SJSA1 (cell line): ENCODE measurements at regions not wholly inside any gene's neighbourhood (a gene's known extent, or its start where the extent isn't known, plus 50 kb on each side); places are given as distances from the start of the nearest gene placed in this dataset.
A peak's percentile ranks its signal among the peaks of the same experiment; 100 is the strongest.
"Not testable (repeated sequence)": the region's sequence is repeated elsewhere in the genome, so short reads cannot be mapped to it uniquely, and the experiment has no call there.

Source experiments
- DNase-seq, 2 experiments: peaks; one replicate each; pipeline ENCODE4 v3.0.0-alpha.2; 2015 to 2020; ENCODE audit warnings: low spot score in 2 of 2, low read depth in 1 of 2
- H3K27ac ChIP-seq: fragments of 250-450 bp; sonication (Bioruptor Pico); 2 replicates; pipeline ENCODE4 v1.5.1; 2020; ENCODE audit warnings: mild to moderate bottlenecking, moderate library complexity
- H3K27me3 ChIP-seq: fragments of 250-450 bp; sonication (Bioruptor Pico); replicated peaks from 2 replicates; pipeline ENCODE4 v1.5.1; 2020; ENCODE audit warnings: mild to moderate bottlenecking, moderate library complexity
- H3K36me3 ChIP-seq: fragments of 250-450 bp; sonication (Bioruptor Pico); 2 replicates; pipeline ENCODE4 v1.5.1; 2020; ENCODE audit warnings: mild to moderate bottlenecking
- H3K4me1 ChIP-seq: fragments of 250-450 bp; sonication (Bioruptor Pico); replicated peaks from 2 replicates; pipeline ENCODE4 v1.6.1; 2021; ENCODE audit warnings: mild to moderate bottlenecking
- H3K4me3 ChIP-seq: fragments of 250-450 bp; sonication (Bioruptor Pico); 2 replicates; pipeline ENCODE4 v1.5.1; 2020; ENCODE audit warnings: mild to moderate bottlenecking
- H3K9me3 ChIP-seq: fragments of 250-450 bp; sonication (Bioruptor Pico); replicated peaks from 2 replicates; pipeline ENCODE4 v1.5.1; 2020; ENCODE audit warnings: mild to moderate bottlenecking

GRCh38 chr5:63805151-63805550 is 157.1 kb downstream of the HTR1A start:
- Histone ChIP-seq H3K27ac (no peak overlapping the region; the same call in 1 of the 2 replicates), H3K9me3 (no peaks in the 10 kb centered on the region), H3K36me3 (no peaks in the 10 kb centered on the region), H3K4me3 (no peak overlapping the region), H3K4me1 (peaks cover 7% of the 10 kb centered on the region), H3K27me3 (no peaks in the 10 kb centered on the region)
- no peak for DNase-seq

GRCh38 chr5:63803165-63803564 is 159.1 kb downstream of the HTR1A start:
- H3K4me1 ChIP-seq, result peaks cover 7% of the 10 kb centered on the region
- no peak overlapping the region for H3K4me3 ChIP-seq
- DNase-seq, result no peak
- 0 out of 2 replicates have a peak, but pooled peaks cover 2% of the 10 kb centered on the region for H3K9me3 ChIP-seq
- no peaks in the 10 kb centered on the region for H3K36me3 ChIP-seq
- H3K27me3 ChIP-seq, result no peaks in the 10 kb centered on the region
- no peak overlapping the region for H3K27ac ChIP-seq

- no peaks in the 10 kb centered on the region for H3K27me3 ChIP-seq
- no peaks in the 10 kb centered on the region for H3K36me3 ChIP-seq
Observed at GRCh38 chr5:63794979-63795378, 167.3 kb downstream of the HTR1A start.

GRCh38 chr5:63794296-63794695 is 167.9 kb downstream of the HTR1A start:
- no peaks in the 10 kb centered on the region for H3K27me3 ChIP-seq
- no peak overlapping the region for H3K27ac ChIP-seq
- DNase-seq, result no peak
- H3K36me3 ChIP-seq, result no peaks in the 10 kb centered on the region
- peaks cover 2% of the 10 kb centered on the region; the same call in 1 of the 2 replicates for H3K9me3 ChIP-seq
- no peak overlapping the region for H3K4me3 ChIP-seq
- H3K4me1 ChIP-seq, result no peaks in the 10 kb centered on the region

More at GRCh38 chr5:63794979-63795378, 167.3 kb downstream of the HTR1A start:
- peaks cover 2% of the 10 kb centered on the region; the same call in 1 of the 2 replicates for H3K9me3 ChIP-seq
- H3K4me3 ChIP-seq, result no peak overlapping the region
- H3K27ac ChIP-seq, result no peak overlapping the region
- H3K4me1 ChIP-seq, result no peaks in the 10 kb centered on the region
- DNase-seq, result no peak

- Histone ChIP-seq H3K4me3 (no peak overlapping the region), H3K9me3 (0 out of 2 replicates have a peak, but pooled peaks cover 2% of the 10 kb centered on the region), H3K27me3 (no peaks in the 10 kb centered on the region), H3K36me3 (no peaks in the 10 kb centered on the region), H3K4me1 (no peaks in the 10 kb centered on the region), H3K27ac (no peak overlapping the region)
- no peak for DNase-seq
Observed at GRCh38 chr5:63774939-63775338, 187.3 kb downstream of the HTR1A start.

GRCh38 chr5:63768221-63768620 is 194.0 kb downstream of the HTR1A start:
- Histone ChIP-seq H3K27ac (no peak overlapping the region), H3K4me3 (no peak overlapping the region), H3K9me3 (no peaks in the 10 kb centered on the region), H3K36me3 (no peaks in the 10 kb centered on the region), H3K27me3 (no peaks in the 10 kb centered on the region), H3K4me1 (no peaks in the 10 kb centered on the region)
- no peak for DNase-seq

- no peak for DNase-seq
- H3K36me3 ChIP-seq, result no peaks in the 10 kb centered on the region
- no peak overlapping the region for H3K27ac ChIP-seq
- no peaks in the 10 kb centered on the region for H3K9me3 ChIP-seq
- no peak overlapping the region for H3K4me3 ChIP-seq
- no peaks in the 10 kb centered on the region for H3K4me1 ChIP-seq
- H3K27me3 ChIP-seq, result no peaks in the 10 kb centered on the region
Observed at GRCh38 chr5:63760965-63761364, 201.3 kb downstream of the HTR1A start.

GRCh38 chr5:63743096-63743798 is 219.0 kb downstream of the HTR1A start:
- peak overlapping the region; percentile 63 for H3K27ac ChIP-seq
- DNase-seq, result peak in 1 of 2 experiments; percentile 67
- peaks cover 21% of the 10 kb centered on the region for H3K4me1 ChIP-seq
- H3K36me3 ChIP-seq, result no peaks in the 10 kb centered on the region
- no peak overlapping the region for H3K4me3 ChIP-seq
- H3K9me3 ChIP-seq, result no peaks in the 10 kb centered on the region; the same call in 1 of the 2 replicates
- H3K27me3 ChIP-seq, result no peaks in the 10 kb centered on the region

- H3K9me3 ChIP-seq, H3K36me3 ChIP-seq, H3K27ac ChIP-seq, DNase-seq, H3K4me3 ChIP-seq, H3K4me1 ChIP-seq, H3K27me3 ChIP-seq: not testable (repeated sequence)
Observed at GRCh38 chr5:63732880-63733279, 229.4 kb downstream of the HTR1A start.

GRCh38 chr5:63727583-63727982 is 234.7 kb downstream of the HTR1A start:
- H3K27me3 ChIP-seq, result no peaks in the 10 kb centered on the region
- H3K36me3 ChIP-seq, result no peaks in the 10 kb centered on the region
- no peak overlapping the region for H3K27ac ChIP-seq
- H3K9me3 ChIP-seq, result no peaks in the 10 kb centered on the region
- no peak for DNase-seq
- H3K4me3 ChIP-seq, result no peak overlapping the region
- no peaks in the 10 kb centered on the region for H3K4me1 ChIP-seq

GRCh38 chr5:63726496-63726895 is 235.7 kb downstream of the HTR1A start:
- DNase-seq, result no peak

GRCh38 chr5:63719147-63719546 is 243.1 kb downstream of the HTR1A start:
- H3K4me3 ChIP-seq, result no peak overlapping the region
- H3K4me1 ChIP-seq, result no peaks in the 10 kb centered on the region
- DNase-seq, result no peak
- H3K27ac ChIP-seq, result no peak overlapping the region
- no peaks in the 10 kb centered on the region for H3K36me3 ChIP-seq
- no peaks in the 10 kb centered on the region for H3K9me3 ChIP-seq
- no peaks in the 10 kb centered on the region for H3K27me3 ChIP-seq

More at GRCh38 chr5:63726496-63726895, 235.7 kb downstream of the HTR1A start:
- no peak overlapping the region for H3K27ac ChIP-seq
- no peaks in the 10 kb centered on the region for H3K9me3 ChIP-seq
- no peaks in the 10 kb centered on the region for H3K27me3 ChIP-seq
- H3K4me3 ChIP-seq, result no peak overlapping the region
- no peaks in the 10 kb centered on the region for H3K4me1 ChIP-seq
- H3K36me3 ChIP-seq, result no peaks in the 10 kb centered on the region

- DNase-seq, result peak in 1 of 2 experiments; percentile 69
- no peaks in the 10 kb centered on the region for H3K9me3 ChIP-seq
- no peak overlapping the region for H3K4me3 ChIP-seq
- peaks cover 19% of the 10 kb centered on the region for H3K4me1 ChIP-seq
- H3K27me3 ChIP-seq, result no peaks in the 10 kb centered on the region
- H3K27ac ChIP-seq, result peak overlapping the region; percentile 52
- no peaks in the 10 kb centered on the region for H3K36me3 ChIP-seq
Observed at GRCh38 chr5:63700241-63700640, 262.0 kb downstream of the HTR1A start.

GRCh38 chr5:63697811-63698210 is 264.4 kb downstream of the HTR1A start:
- Histone ChIP-seq H3K36me3 (no peaks in the 10 kb centered on the region), H3K9me3 (no peaks in the 10 kb centered on the region), H3K4me1 (peaks cover 19% of the 10 kb centered on the region), H3K27me3 (no peaks in the 10 kb centered on the region), H3K27ac (no peak overlapping the region), H3K4me3 (no peak overlapping the region)
- DNase-seq, result peak in 1 of 2 experiments; percentile 58

GRCh38 chr5:63690546-63690945 is 271.7 kb downstream of the HTR1A start:
- H3K4me1 ChIP-seq, result no peaks in the 10 kb centered on the region
- no peaks in the 10 kb centered on the region for H3K27me3 ChIP-seq
- H3K36me3 ChIP-seq, result no peaks in the 10 kb centered on the region
- H3K9me3 ChIP-seq, result no peaks in the 10 kb centered on the region
- H3K27ac ChIP-seq, result no peak overlapping the region
- no peak for DNase-seq
- no peak overlapping the region for H3K4me3 ChIP-seq
